ENCODE measurements at regions not wholly inside any gene's neighbourhood (a gene's known extent, or its start where the extent isn't known, plus 50 kb on each side); places are given as distances from the start of the nearest gene placed in this dataset.

GRCh38 chr13:107497661-107498060, 717.7 kb downstream of the LIG4 start:
- H3K4me3 ChIP-seq (ENCODE audit: low read depth, low read length): no peak overlapping the region
- TF ChIP-seq MYC (IDR thresholded peaks at IDR 0.05; ENCODE audit: low read depth, low read length) (no peak), POLR2A (IDR thresholded peaks at IDR 0.05; ENCODE audit: extremely low read depth, insufficient read length) (no peak), MAX (IDR thresholded peaks at IDR 0.05; ENCODE audit: low read depth, low read length) (no peak), CTCF (IDR thresholded peaks at IDR 0.05; ENCODE audit: low read depth, low read length) (no peak)
- DNase-seq (ENCODE audit: low read depth): no peak

- no peak for TF ChIP-seq MYC (IDR thresholded peaks at IDR 0.05; ENCODE audit: low read depth, low read length)
- DNase-seq (ENCODE audit: low read depth): no peak
- H3K4me3 ChIP-seq (ENCODE audit: low read depth, low read length): no peak overlapping the region
Observed at GRCh38 chr13:107493266-107493665, 722.1 kb downstream of the LIG4 start.

GRCh38 chr13:107482688-107483087, 732.6 kb downstream of the LIG4 start:
- no peak for DNase-seq (ENCODE audit: low read depth)
- no peak overlapping the region for H3K4me3 ChIP-seq (ENCODE audit: low read depth, low read length)
- TF ChIP-seq MAX (IDR thresholded peaks at IDR 0.05; ENCODE audit: low read depth, low read length) (no peak), MYC (IDR thresholded peaks at IDR 0.05; ENCODE audit: low read depth, low read length) (no peak), POLR2A (IDR thresholded peaks at IDR 0.05; ENCODE audit: extremely low read depth, insufficient read length) (no peak), CTCF (IDR thresholded peaks at IDR 0.05; ENCODE audit: low read depth, low read length) (no peak)

GRCh38 chr13:107480130-107480529, 735.2 kb downstream of the LIG4 start:
- no peak for DNase-seq (ENCODE audit: low read depth)
- TF ChIP-seq POLR2A (IDR thresholded peaks at IDR 0.05; ENCODE audit: extremely low read depth, insufficient read length): no peak
- no peak for TF ChIP-seq CTCF (IDR thresholded peaks at IDR 0.05; ENCODE audit: low read depth, low read length)
- TF ChIP-seq MYC (IDR thresholded peaks at IDR 0.05; ENCODE audit: low read depth, low read length): no peak
- no peak for TF ChIP-seq MAX (IDR thresholded peaks at IDR 0.05; ENCODE audit: low read depth, low read length)
- no peak overlapping the region for H3K4me3 ChIP-seq (ENCODE audit: low read depth, low read length)

- no peak for TF ChIP-seq MAX (IDR thresholded peaks at IDR 0.05; ENCODE audit: low read depth, low read length)
- TF ChIP-seq MYC (IDR thresholded peaks at IDR 0.05; ENCODE audit: low read depth, low read length): no peak
- no peak for TF ChIP-seq CTCF (IDR thresholded peaks at IDR 0.05; ENCODE audit: low read depth, low read length)
- TF ChIP-seq POLR2A (IDR thresholded peaks at IDR 0.05; ENCODE audit: extremely low read depth, insufficient read length): no peak
- DNase-seq (ENCODE audit: low read depth): no peak
- no peak overlapping the region for H3K4me3 ChIP-seq (ENCODE audit: low read depth, low read length)
Observed at GRCh38 chr13:107477772-107478379, 737.5 kb downstream of the LIG4 start.

GRCh38 chr13:107475753-107476453, 739.4 kb downstream of the LIG4 start:
- TF ChIP-seq MAX (IDR thresholded peaks at IDR 0.05; ENCODE audit: low read depth, low read length): no peak
- no peak for TF ChIP-seq POLR2A (IDR thresholded peaks at IDR 0.05; ENCODE audit: extremely low read depth, insufficient read length)
- DNase-seq (ENCODE audit: low read depth): no peak
- H3K4me3 ChIP-seq (ENCODE audit: low read depth, low read length): no peak overlapping the region

Data from NB4 (cell line).